ENCODE measurements at regions not wholly inside any gene's neighbourhood (a gene's known extent, or its start where the extent isn't known, plus 50 kb on each side); places are given as distances from the start of the nearest gene placed in this dataset.

GRCh38 chr9:89975630-89976029, 370.8 kb downstream of the GADD45G start:
- TF ChIP-seq CTCF (IDR thresholded peaks at IDR 0.05; ENCODE audit: control extremely low read depth in 1 of 3, insufficient read depth in 1 of 3, low read depth in 1 of 3, low read length in 3 of 3) (no peak), HDAC2 (IDR thresholded peaks at IDR 0.05; ENCODE audit: borderline replicate concordance in 1 of 2, low read depth in 2 of 2, low read length in 2 of 2) (no peak), EZH2 (IDR thresholded peaks at IDR 0.05; ENCODE audit: low read depth, low read length, severe bottlenecking) (no peak), POLR2AphosphoS5 (IDR thresholded peaks at IDR 0.05; ENCODE audit: low read depth, low read length) (no peak), HDAC6 (IDR thresholded peaks at IDR 0.05; ENCODE audit: low read depth, low read length) (no peak), MAX (IDR thresholded peaks at IDR 0.05) (no peak)

Measured in H1 (cell line).